ENCODE measurements at regions not wholly inside any gene's neighbourhood (a gene's known extent, or its start where the extent isn't known, plus 50 kb on each side); places are given as distances from the start of the nearest gene placed in this dataset.

DNA sequence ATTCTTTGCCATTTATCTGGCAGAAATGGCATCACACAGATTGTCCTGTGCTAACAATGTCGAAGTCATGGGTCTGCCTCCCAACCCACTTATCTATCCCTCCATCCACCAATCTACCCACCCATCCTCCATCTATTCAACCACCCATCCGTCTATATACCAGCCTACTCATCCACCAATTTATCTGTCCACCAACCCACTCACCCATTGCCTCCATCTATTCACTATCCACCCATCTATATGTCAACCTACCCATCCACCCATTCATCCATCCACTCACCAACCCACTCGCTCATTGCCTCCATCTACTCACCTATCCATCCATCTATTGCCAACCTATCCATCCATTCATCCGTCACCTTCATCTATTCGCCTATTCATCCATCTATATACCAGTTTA lies 521.2 kb downstream of the SHQ1 start (continued):
- no peak for TF ChIP-seq KDM1A (IDR thresholded peaks at IDR 0.05; ENCODE audit: borderline replicate concordance, low read length)
- TF ChIP-seq BRCA1 (IDR thresholded peaks at IDR 0.05; ENCODE audit: low read depth, low read length): no peak
- TF ChIP-seq NRF1 (IDR thresholded peaks at IDR 0.05; ENCODE audit: low read depth, low read length): no peak
- TF ChIP-seq TBP (IDR thresholded peaks at IDR 0.05; ENCODE audit: low read depth, low read length): no peak
- TF ChIP-seq CHD2 (IDR thresholded peaks at IDR 0.05; ENCODE audit: low read length): no peak

All from H1 (cell line).